ENCODE measurements at regions not wholly inside any gene's neighbourhood (a gene's known extent, or its start where the extent isn't known, plus 50 kb on each side); places are given as distances from the start of the nearest gene placed in this dataset.

- no peak for TF ChIP-seq E4F1 (IDR thresholded peaks at IDR 0.05; ENCODE audit: borderline replicate concordance, partially characterized antibody)
Measured at GRCh38 chr14:30330033-30330432, 228.9 kb upstream of the G2E3 start (continued).

GRCh38 chr14:30330445-30330844 is 228.5 kb upstream of the G2E3 start:
- no peaks in the 10 kb centered on the region for H3K9me3 ChIP-seq (replicated peaks; ENCODE audit: control insufficient read depth, insufficient read depth, low read length)
- RAD21 ChIA-PET (ENCODE audit: unreplicated experiment), result no interaction called here
- no peak for TF ChIP-seq RBBP5 (conservative IDR thresholded peaks at IDR 0.05)
- peak; percentile 3 to 33 (median 24); a peak in 3 of 6 replicates for TF ChIP-seq CTCF (IDR thresholded peaks at IDR 0.05 in 2 of 3, conservative IDR thresholded peaks at IDR 0.05 in 1 of 3; ENCODE audit: control insufficient read depth in 2 of 3, extremely low read depth in 1 of 3, insufficient read depth in 1 of 3, low read depth in 3 of 3, low read length in 3 of 3)
- no peak overlapping the region for H3K9ac ChIP-seq (ENCODE audit: control insufficient read depth, insufficient read depth, low read length)
- H2AFZ ChIP-seq (ENCODE audit: control insufficient read depth, low read depth, low read length), result no peak overlapping the region
- BruUV-seq (replicated peaks), result no TSS peak
- no peak overlapping the region for H3K4me2 ChIP-seq (ENCODE audit: control insufficient read depth, insufficient read depth)
- no peaks in the 10 kb centered on the region for H3K79me2 ChIP-seq (ENCODE audit: control insufficient read depth, insufficient read depth, low read length)
- FAIRE-seq (no peak), ATAC-seq (no peak), DNase-seq (ENCODE audit: low read depth, low spot score) (no peak)
- in situ Hi-C loops (cut with MboI), result no loop called here
- H3K27ac ChIP-seq (ENCODE audit: control insufficient read depth, insufficient read depth), result no peak overlapping the region
- intact Hi-C loops (cut with micrococcal nuclease; ENCODE audit: unreplicated experiment), result loop anchor here (10.0 kb wide), 1 partner anchor 476 kb away; no protein-coding TSS in a partner anchor
- no peak overlapping the region for H3K4me3 ChIP-seq
- POLR2A ChIA-PET, result no interaction called here
- H4K20me1 ChIP-seq (ENCODE audit: control insufficient read depth, insufficient read depth), result no peaks in the 10 kb centered on the region
- H3K27me3 ChIP-seq (replicated peaks in 1 of 2; ENCODE audit: control insufficient read depth in 2 of 2, insufficient read depth in 2 of 2, low read length in 1 of 2), result no peaks in the 10 kb centered on the region
- no peaks in the 10 kb centered on the region for H3K36me3 ChIP-seq (ENCODE audit: control insufficient read depth in 2 of 2, insufficient read depth in 2 of 2, low read length in 1 of 2)
- no peaks in the 10 kb centered on the region for H3K4me1 ChIP-seq (ENCODE audit: control insufficient read depth, insufficient read depth, low read length)
- SMC1A ChIA-PET (ENCODE audit: uncharacterized antibody, unreplicated experiment), result no interaction called here
- CTCF ChIA-PET, result interaction anchor here (1.0 to 3.7 kb wide), 4 partner anchors 10 to 60 kb away, joined by 3 to 13 read pairs (median 4); no protein-coding TSS in a partner anchor

Measured in GM12878 (cell line).